ENCODE measurements at regions not wholly inside any gene's neighbourhood (a gene's known extent, or its start where the extent isn't known, plus 50 kb on each side); places are given as distances from the start of the nearest gene placed in this dataset.

DNA sequence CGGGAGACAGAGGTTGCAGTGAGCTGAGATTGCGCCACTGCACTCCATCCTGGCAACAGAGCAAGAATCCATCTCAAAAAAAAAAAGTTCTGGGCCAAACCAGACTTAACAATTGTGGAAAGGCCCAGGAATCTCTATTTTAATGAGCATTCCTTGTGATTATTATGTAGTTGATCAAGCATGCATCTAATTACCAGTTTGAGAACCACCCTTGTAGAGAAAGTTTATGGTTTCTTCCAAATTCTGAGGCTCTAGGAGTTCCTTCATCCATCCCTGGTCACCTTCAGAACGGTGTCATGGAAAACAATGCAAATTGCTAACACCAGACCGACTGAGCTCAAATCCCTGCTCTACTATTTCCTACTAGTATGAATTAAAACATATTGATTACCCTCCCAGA lies 246.3 kb upstream of the KLHL29 start:
- Histone ChIP-seq H3K27ac (no peak overlapping the region), H3K9me3 (no peaks in the 10 kb centered on the region), H3K27me3 (no peaks in the 10 kb centered on the region), H3K36me3 (no peaks in the 10 kb centered on the region), H3K4me1 (peaks cover 5% of the 10 kb centered on the region), H3K4me3 (no peak overlapping the region)
- TF ChIP-seq, protein P1, sequence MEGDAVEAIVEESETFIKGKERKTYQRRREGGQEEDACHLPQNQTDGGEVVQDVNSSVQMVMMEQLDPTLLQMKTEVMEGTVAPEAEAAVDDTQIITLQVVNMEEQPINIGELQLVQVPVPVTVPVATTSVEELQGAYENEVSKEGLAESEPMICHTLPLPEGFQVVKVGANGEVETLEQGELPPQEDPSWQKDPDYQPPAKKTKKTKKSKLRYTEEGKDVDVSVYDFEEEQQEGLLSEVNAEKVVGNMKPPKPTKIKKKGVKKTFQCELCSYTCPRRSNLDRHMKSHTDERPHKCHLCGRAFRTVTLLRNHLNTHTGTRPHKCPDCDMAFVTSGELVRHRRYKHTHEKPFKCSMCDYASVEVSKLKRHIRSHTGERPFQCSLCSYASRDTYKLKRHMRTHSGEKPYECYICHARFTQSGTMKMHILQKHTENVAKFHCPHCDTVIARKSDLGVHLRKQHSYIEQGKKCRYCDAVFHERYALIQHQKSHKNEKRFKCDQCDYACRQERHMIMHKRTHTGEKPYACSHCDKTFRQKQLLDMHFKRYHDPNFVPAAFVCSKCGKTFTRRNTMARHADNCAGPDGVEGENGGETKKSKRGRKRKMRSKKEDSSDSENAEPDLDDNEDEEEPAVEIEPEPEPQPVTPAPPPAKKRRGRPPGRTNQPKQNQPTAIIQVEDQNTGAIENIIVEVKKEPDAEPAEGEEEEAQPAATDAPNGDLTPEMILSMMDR (IDR thresholded peaks at IDR 0.05): no peak
- DNase-seq (ENCODE audit: extremely low spot score in 2 of 2): no peak
- intact Hi-C loops (cut with DNase I): no loop called here

DNA sequence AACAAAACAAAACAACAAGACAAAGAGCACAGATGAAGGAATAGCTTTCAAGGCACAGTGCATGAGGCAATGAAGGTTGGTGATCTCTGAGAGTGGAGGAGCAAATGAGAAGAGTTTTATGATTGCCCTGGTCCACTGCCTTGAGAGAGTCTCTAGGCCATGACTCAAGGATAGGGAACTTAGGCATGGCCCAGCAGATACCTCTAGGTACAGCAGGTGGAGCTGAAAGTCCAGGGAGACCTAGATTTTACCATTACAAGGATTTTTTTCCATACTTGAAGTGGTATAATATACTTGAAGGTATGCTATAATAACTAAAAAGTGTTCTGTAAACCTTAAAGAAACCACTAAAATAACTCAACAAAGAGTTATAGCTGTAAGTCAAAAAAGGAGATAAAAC lies 239.5 kb upstream of the KLHL29 start:
- Histone ChIP-seq H3K27me3 (no peaks in the 10 kb centered on the region), H3K4me1 (no peaks in the 10 kb centered on the region), H3K9me3 (no peaks in the 10 kb centered on the region), H3K36me3 (no peaks in the 10 kb centered on the region), H3K4me3 (no peak overlapping the region), H3K27ac (no peak overlapping the region)
- TF ChIP-seq POLR2AphosphoS5 (IDR thresholded peaks at IDR 0.05; ENCODE audit: insufficient read depth in 1 of 2, low read depth in 1 of 2): no peak
- TF ChIP-seq POLR2A (IDR thresholded peaks at IDR 0.05): no peak
- TF ChIP-seq, protein P1 (IDR thresholded peaks at IDR 0.05): no peak
- intact Hi-C loops (cut with DNase I): no loop called here
- DNase-seq (ENCODE audit: extremely low spot score in 2 of 2): no peak

- no peak for DNase-seq (ENCODE audit: extremely low spot score in 2 of 2)
- no peak overlapping the region for H3K27ac ChIP-seq
- no peaks in the 10 kb centered on the region for H3K4me1 ChIP-seq
- no peaks in the 10 kb centered on the region for H3K27me3 ChIP-seq
- no peak overlapping the region for H3K4me3 ChIP-seq
- no peaks in the 10 kb centered on the region for H3K36me3 ChIP-seq
- intact Hi-C loops (cut with DNase I): no loop called here
- H3K9me3 ChIP-seq: no peaks in the 10 kb centered on the region
- TF ChIP-seq, protein P1 (IDR thresholded peaks at IDR 0.05): no peak
- no peak for TF ChIP-seq POLR2AphosphoS5 (IDR thresholded peaks at IDR 0.05; ENCODE audit: insufficient read depth in 1 of 2, low read depth in 1 of 2)
- no peak for TF ChIP-seq POLR2A (IDR thresholded peaks at IDR 0.05)
Observed at GRCh38 chr2:23146011-23146410, 239.0 kb upstream of the KLHL29 start.

- Histone ChIP-seq H3K4me1 (no peaks in the 10 kb centered on the region), H3K9me3 (no peaks in the 10 kb centered on the region), H3K36me3 (no peaks in the 10 kb centered on the region), H3K27me3 (no peaks in the 10 kb centered on the region), H3K4me3 (no peak overlapping the region), H3K27ac (no peak overlapping the region)
- TF ChIP-seq POLR2AphosphoS5 (IDR thresholded peaks at IDR 0.05; ENCODE audit: insufficient read depth in 1 of 2, low read depth in 1 of 2) (no peak), POLR2A (IDR thresholded peaks at IDR 0.05) (no peak)
- TF ChIP-seq, protein P1 (IDR thresholded peaks at IDR 0.05): no peak
- peak in 1 of 2 donors; percentile 49 for DNase-seq (ENCODE audit: extremely low spot score in 2 of 2)
- intact Hi-C loops (cut with DNase I): no loop called here
Observed at GRCh38 chr2:23148342-23148741, 236.6 kb upstream of the KLHL29 start.

GRCh38 chr2:23149777-23150176 lies 235.2 kb upstream of the KLHL29 start:
- DNase-seq (ENCODE audit: extremely low spot score in 2 of 2): no peak
- intact Hi-C loops (cut with DNase I): no loop called here
- H3K36me3 ChIP-seq: no peaks in the 10 kb centered on the region
- H3K4me3 ChIP-seq: no peak overlapping the region
- no peak overlapping the region for H3K27ac ChIP-seq
- H3K4me1 ChIP-seq: no peaks in the 10 kb centered on the region
- TF ChIP-seq, protein P1 (IDR thresholded peaks at IDR 0.05): no peak
- TF ChIP-seq POLR2A (IDR thresholded peaks at IDR 0.05) (no peak), POLR2AphosphoS5 (IDR thresholded peaks at IDR 0.05; ENCODE audit: insufficient read depth in 1 of 2, low read depth in 1 of 2) (no peak)
- no peaks in the 10 kb centered on the region for H3K27me3 ChIP-seq
- H3K9me3 ChIP-seq: no peaks in the 10 kb centered on the region

All from vagina (tissue), 2 donors.